Upper lobe of right lung (tissue), 1 donor: ENCODE measurements at regions not wholly inside any gene's neighbourhood (a gene's known extent, or its start where the extent isn't known, plus 50 kb on each side); places are given as distances from the start of the nearest gene placed in this dataset.

ENCODE experiments used
- ATAC-seq: fragments of 200-7000 bp; cut with Tn5 transposase; one replicate; pipeline ENCODE4 v1.9.1; 2020; ENCODE audit warnings: mild to moderate bottlenecking, moderate library complexity
- DNase-seq: peaks from one replicate; pipeline ENCODE4 v3.0.0-alpha.2; 2020
- H3K27ac ChIP-seq: fragments of 200-600 bp; one replicate; pipeline ENCODE4 v1.8.0; 2022
- H3K27me3 ChIP-seq: fragments of 200-600 bp; one replicate; pipeline ENCODE4 v1.8.0; 2022; ENCODE audit warnings: mild to moderate bottlenecking
- H3K36me3 ChIP-seq: fragments of 200-600 bp; one replicate; pipeline ENCODE4 v1.8.0; 2022
- H3K4me1 ChIP-seq: fragments of 200-600 bp; one replicate; pipeline ENCODE4 v1.8.0; 2022
- H3K4me3 ChIP-seq: fragments of 200-600 bp; one replicate; pipeline ENCODE4 v1.8.0; 2022; ENCODE audit warnings: mild to moderate bottlenecking
- H3K9me3 ChIP-seq: fragments of 200-600 bp; one replicate; pipeline ENCODE4 v1.8.0; 2022
- CTCF ChIP-seq: fragments of 200-600 bp; IDR thresholded peaks from one replicate; pipeline ENCODE4 v1.8.0; 2022; ENCODE audit warnings: antibody characterized with exemption
- intact Hi-C: fragments of 100-400 bp; cut with DNase I; formaldehyde crosslinking; loops from one replicate; pipeline ENCODE4 v1.11.0; 2022
- donor health status: DM: no; HTN: yes; CAD: no; lungs with severe emphysema.

GRCh38 chr18:78582181-78582709 is 397.4 kb upstream of the SALL3 start:
- TF ChIP-seq CTCF, result no peak
- intact Hi-C loops, result no loop called here
- no peak for ATAC-seq
- DNase-seq, result no peak
- Histone ChIP-seq H3K27ac (no peak overlapping the region), H3K9me3 (no peaks in the 10 kb centered on the region), H3K27me3 (no peaks in the 10 kb centered on the region), H3K4me1 (no peaks in the 10 kb centered on the region), H3K36me3 (no peaks in the 10 kb centered on the region), H3K4me3 (no peak overlapping the region)

GRCh38 chr18:78582898-78583738 is 396.5 kb upstream of the SALL3 start:
- Histone ChIP-seq H3K4me1 (no peaks in the 10 kb centered on the region), H3K9me3 (no peaks in the 10 kb centered on the region), H3K27me3 (no peaks in the 10 kb centered on the region), H3K27ac (no peak overlapping the region), H3K36me3 (no peaks in the 10 kb centered on the region), H3K4me3 (no peak overlapping the region)
- TF ChIP-seq CTCF, result no peak
- intact Hi-C loops, result no loop called here
- DNase-seq (no peak), ATAC-seq (no peak)

- H3K9me3 ChIP-seq, result no peaks in the 10 kb centered on the region
- no peak overlapping the region for H3K27ac ChIP-seq
- no peak for TF ChIP-seq CTCF
- no peaks in the 10 kb centered on the region for H3K36me3 ChIP-seq
- H3K4me3 ChIP-seq, result no peak overlapping the region
- intact Hi-C loops, result no loop called here
- DNase-seq (no peak), ATAC-seq (no peak)
- no peaks in the 10 kb centered on the region for H3K27me3 ChIP-seq
- no peaks in the 10 kb centered on the region for H3K4me1 ChIP-seq
These were observed 395.7 kb upstream of the SALL3 start for GRCh38 chr18:78583739-78584458.

- ATAC-seq, result no peak
These were observed 395.1 kb upstream of the SALL3 start for GRCh38 chr18:78584459-78585022.

GRCh38 chr18:78586586-78586985 is 393.0 kb upstream of the SALL3 start:
- no peaks in the 10 kb centered on the region for H3K36me3 ChIP-seq
- intact Hi-C loops, result no loop called here
- DNase-seq (no peak), ATAC-seq (no peak)
- H3K9me3 ChIP-seq, result no peaks in the 10 kb centered on the region
- H3K4me3 ChIP-seq, result no peak overlapping the region
- no peak for TF ChIP-seq CTCF
- H3K27ac ChIP-seq, result no peak overlapping the region
- no peaks in the 10 kb centered on the region for H3K4me1 ChIP-seq
- H3K27me3 ChIP-seq, result no peaks in the 10 kb centered on the region

More at GRCh38 chr18:78584459-78585022, 395.1 kb upstream of the SALL3 start:
- Histone ChIP-seq H3K27me3 (no peaks in the 10 kb centered on the region), H3K4me1 (no peaks in the 10 kb centered on the region), H3K27ac (no peak overlapping the region), H3K36me3 (no peaks in the 10 kb centered on the region), H3K4me3 (no peak overlapping the region), H3K9me3 (no peaks in the 10 kb centered on the region)
- intact Hi-C loops, result no loop called here
- no peak for TF ChIP-seq CTCF
- DNase-seq, result no peak
